Activated CD4-positive, CD25-positive, alpha-beta regulatory T cell (primary cell): ENCODE measurements at regions not wholly inside any gene's neighbourhood (a gene's known extent, or its start where the extent isn't known, plus 50 kb on each side); places are given as distances from the start of the nearest gene placed in this dataset.
"Not testable (repeated sequence)": the region's sequence is repeated elsewhere in the genome, so short reads cannot be mapped to it uniquely, and the experiment has no call there.

Experiments used
- DNase-seq, 4 experiments: peaks; one replicate each; lab custom pipeline; 2025; lab: John Stamatoyannopoulos, UW

GRCh38 chr22:48482771-48483170 is 1344.9 kb downstream of the BRD1 start:
- DNase-seq: no peak

- DNase-seq: not testable (repeated sequence)
These were observed 1345.5 kb downstream of the BRD1 start for GRCh38 chr22:48482198-48482597.

GRCh38 chr22:48481748-48482147 is 1345.9 kb downstream of the BRD1 start:
- no peak for DNase-seq

GRCh38 chr22:48478529-48479265 is 1349.0 kb downstream of the BRD1 start:
- no peak for DNase-seq

- DNase-seq: no peak
These were observed 1349.5 kb downstream of the BRD1 start for GRCh38 chr22:48478124-48478523.

GRCh38 chr22:48477031-48477721 is 1350.5 kb downstream of the BRD1 start:
- no peak for DNase-seq

- no peak for DNase-seq
These were observed 1351.1 kb downstream of the BRD1 start for GRCh38 chr22:48476577-48476976.

- no peak for DNase-seq
These were observed 1351.9 kb downstream of the BRD1 start for GRCh38 chr22:48475661-48476345.

- no peak for DNase-seq
These were observed 1352.8 kb downstream of the BRD1 start for GRCh38 chr22:48474881-48475280.

- DNase-seq: no peak
These were observed 1354.5 kb downstream of the BRD1 start for GRCh38 chr22:48473202-48473601.

- DNase-seq: no peak
These were observed 1363.4 kb downstream of the BRD1 start for GRCh38 chr22:48464246-48464645.

GRCh38 chr22:48459859-48460823 is 1367.5 kb downstream of the BRD1 start:
- no peak for DNase-seq

GRCh38 chr22:48459259-48459658 is 1368.4 kb downstream of the BRD1 start:
- no peak for DNase-seq

GRCh38 chr22:48456449-48456848 is 1371.2 kb downstream of the BRD1 start:
- DNase-seq: no peak

- no peak for DNase-seq
These were observed 1373.8 kb downstream of the BRD1 start for GRCh38 chr22:48453751-48454485.

GRCh38 chr22:48453171-48453570 is 1374.5 kb downstream of the BRD1 start:
- DNase-seq: no peak

- no peak for DNase-seq
These were observed 1374.9 kb downstream of the BRD1 start for GRCh38 chr22:48452766-48453165.

GRCh38 chr22:48451891-48452290 is 1375.8 kb downstream of the BRD1 start:
- DNase-seq: no peak

GRCh38 chr22:48450188-48450825 is 1377.4 kb downstream of the BRD1 start:
- DNase-seq: no peak

- DNase-seq: no peak
These were observed 1378.0 kb downstream of the BRD1 start for GRCh38 chr22:48449466-48450187.
